Body of pancreas (tissue), 4 donors: ENCODE measurements at regions not wholly inside any gene's neighbourhood (a gene's known extent, or its start where the extent isn't known, plus 50 kb on each side); places are given as distances from the start of the nearest gene placed in this dataset.

Experiments used
- CTCF ChIP-seq, 7 experiments: fragments of 450-650 bp in 4 of 7; fragments of 200-600 bp in 3 of 7; sonication (generic) in 3 of 7; IDR thresholded peaks; one replicate each; pipeline ENCODE4 v1.5.1; 2016 to 2019; ENCODE audit warnings: antibody characterized with exemption in 7 of 7
- POLR2A ChIP-seq, 3 donors: fragments of 450-650 bp; IDR thresholded peaks; one replicate each; pipeline ENCODE4 v1.6.1; 2016; ENCODE audit warnings: antibody characterized with exemption in 3 of 3, mild to moderate bottlenecking in 2 of 3

GRCh38 chr6:63486196-63486595, 86.1 kb upstream of the LOC128125822 start:
- no peak for TF ChIP-seq CTCF (IDR thresholded peaks at IDR 0.05)
- no peak for TF ChIP-seq POLR2A (IDR thresholded peaks at IDR 0.05)
